Ascending aorta (tissue), 2 donors: ENCODE measurements at regions not wholly inside any gene's neighbourhood (a gene's known extent, or its start where the extent isn't known, plus 50 kb on each side); places are given as distances from the start of the nearest gene placed in this dataset.
A peak's percentile ranks its signal among the peaks of the same experiment; 100 is the strongest.

Experiments used
- DNase-seq, 2 donors: peaks; one replicate each; pipeline ENCODE4 v3.0.0-alpha.2; 2019; ENCODE audit warnings: low spot score in 2 of 2
- H3K27ac ChIP-seq, 2 donors: fragments of 200-600 bp; sonication (generic); one replicate each; pipeline ENCODE4 v1.5.1; 2016 to 2017; ENCODE audit warnings: mild to moderate bottlenecking in 1 of 2
- H3K27me3 ChIP-seq: fragments of 200-600 bp; sonication (generic); one replicate; pipeline ENCODE4 v1.5.1; 2017
- H3K36me3 ChIP-seq, 2 donors: fragments of 200-600 bp; sonication (generic); one replicate each; pipeline ENCODE4 v1.5.1; 2016
- H3K4me1 ChIP-seq, 2 donors: fragments of 200-600 bp; sonication (generic); one replicate each; pipeline ENCODE4 v1.5.1; 2016 to 2017; ENCODE audit warnings: mild to moderate bottlenecking in 1 of 2
- H3K4me3 ChIP-seq, 2 donors: fragments of 200-600 bp; sonication (generic); one replicate each; pipeline ENCODE4 v1.5.1; 2016 to 2017; ENCODE audit warnings: mild to moderate bottlenecking in 1 of 2
- H3K9me3 ChIP-seq, 2 donors: fragments of 200-600 bp; sonication (generic); one replicate each; pipeline ENCODE4 v1.5.1; 2016
- intact Hi-C: fragments of 100-400 bp; cut with DNase I; formaldehyde crosslinking; loops from one replicate; pipeline ENCODE4 v1.15.1; 2023
- TF ChIP-seq, protein P1 (sequence below), 3 experiments: fragments of 200-600 bp in 2 of 3; fragments of 450-650 bp in 1 of 3; sonication (generic) in 2 of 3; IDR thresholded peaks; one replicate each; pipeline ENCODE4 v1.5.1; 2016 to 2019; ENCODE audit warnings: antibody characterized with exemption in 3 of 3, mild to moderate bottlenecking in 1 of 3, moderate library complexity in 1 of 3

DNA sequence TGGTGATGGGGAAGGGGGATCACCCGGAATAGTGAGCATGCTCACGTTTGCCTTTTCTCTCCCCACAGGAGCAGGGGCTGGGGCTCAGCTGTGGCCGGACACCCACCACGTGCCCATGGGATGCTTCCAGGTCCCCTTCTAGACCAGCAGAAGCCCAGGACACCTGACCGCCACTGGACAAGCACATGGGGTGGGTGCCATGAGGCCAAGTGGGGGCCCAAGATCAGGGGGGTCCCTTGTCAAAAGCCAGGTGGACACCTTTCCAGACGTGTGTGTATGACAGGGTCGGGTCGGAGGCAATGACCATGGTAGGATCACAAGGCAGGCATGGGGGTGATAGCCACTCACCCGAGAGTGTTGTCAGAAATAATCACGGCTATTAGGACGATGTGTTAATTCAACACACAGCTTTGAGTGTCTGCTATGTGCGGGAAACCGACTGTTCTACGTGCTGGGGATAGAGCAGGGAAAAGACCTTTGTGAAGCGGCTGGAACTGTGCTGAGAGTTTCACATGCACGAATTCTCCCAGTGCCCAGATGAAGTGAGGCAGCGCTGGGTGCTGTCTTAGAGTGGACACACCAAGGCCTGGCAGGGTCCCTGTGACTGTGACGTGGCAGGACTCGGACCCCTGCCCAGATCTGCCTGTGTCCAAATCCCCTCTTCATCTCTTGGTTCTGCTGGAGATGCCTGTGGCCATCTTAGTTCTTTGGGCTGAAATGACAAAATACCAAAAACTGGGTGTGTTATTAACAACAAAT, 244.7 kb downstream of the NDUFA10 start:
- Histone ChIP-seq H3K27me3 (no peaks in the 10 kb centered on the region), H3K36me3 (no peaks in the 10 kb centered on the region), H3K4me3 (no peak overlapping the region), H3K27ac (no peak overlapping the region), H3K4me1 (no peaks in the 10 kb centered on the region), H3K9me3 (no peaks in the 10 kb centered on the region)
- intact Hi-C loops = no loop called here
- DNase-seq = peak in 1 of 2 donors; percentile 49
- TF ChIP-seq, protein P1, sequence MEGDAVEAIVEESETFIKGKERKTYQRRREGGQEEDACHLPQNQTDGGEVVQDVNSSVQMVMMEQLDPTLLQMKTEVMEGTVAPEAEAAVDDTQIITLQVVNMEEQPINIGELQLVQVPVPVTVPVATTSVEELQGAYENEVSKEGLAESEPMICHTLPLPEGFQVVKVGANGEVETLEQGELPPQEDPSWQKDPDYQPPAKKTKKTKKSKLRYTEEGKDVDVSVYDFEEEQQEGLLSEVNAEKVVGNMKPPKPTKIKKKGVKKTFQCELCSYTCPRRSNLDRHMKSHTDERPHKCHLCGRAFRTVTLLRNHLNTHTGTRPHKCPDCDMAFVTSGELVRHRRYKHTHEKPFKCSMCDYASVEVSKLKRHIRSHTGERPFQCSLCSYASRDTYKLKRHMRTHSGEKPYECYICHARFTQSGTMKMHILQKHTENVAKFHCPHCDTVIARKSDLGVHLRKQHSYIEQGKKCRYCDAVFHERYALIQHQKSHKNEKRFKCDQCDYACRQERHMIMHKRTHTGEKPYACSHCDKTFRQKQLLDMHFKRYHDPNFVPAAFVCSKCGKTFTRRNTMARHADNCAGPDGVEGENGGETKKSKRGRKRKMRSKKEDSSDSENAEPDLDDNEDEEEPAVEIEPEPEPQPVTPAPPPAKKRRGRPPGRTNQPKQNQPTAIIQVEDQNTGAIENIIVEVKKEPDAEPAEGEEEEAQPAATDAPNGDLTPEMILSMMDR (IDR thresholded peaks at IDR 0.05) = no peak

DNA sequence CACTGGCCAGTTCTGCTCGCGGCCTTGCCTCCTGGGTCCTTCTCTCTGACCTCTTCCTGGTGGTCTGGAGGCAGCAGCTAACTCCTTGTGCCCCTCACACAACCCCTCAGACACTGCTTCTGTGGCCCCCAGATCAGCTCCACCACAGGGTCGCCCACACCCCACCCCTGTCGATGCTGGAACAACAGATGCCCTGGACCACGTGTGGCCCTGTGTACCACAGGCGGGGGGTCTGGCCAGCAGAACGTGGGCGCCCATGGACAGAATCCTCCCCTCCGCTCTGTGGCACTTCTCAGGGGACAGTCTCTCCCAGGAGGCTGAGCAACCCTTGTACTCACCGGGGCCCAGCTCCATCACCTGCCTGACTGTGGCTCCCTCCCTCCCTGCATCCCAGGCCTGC, 245.6 kb downstream of the NDUFA10 start:
- TF ChIP-seq, protein P1 (IDR thresholded peaks at IDR 0.05) = no peak
- Histone ChIP-seq H3K4me1 (no peaks in the 10 kb centered on the region), H3K4me3 (no peak overlapping the region), H3K27ac (no peak overlapping the region), H3K9me3 (no peaks in the 10 kb centered on the region), H3K36me3 (no peaks in the 10 kb centered on the region), H3K27me3 (no peaks in the 10 kb centered on the region)
- no peak for DNase-seq
- intact Hi-C loops = no loop called here

DNA sequence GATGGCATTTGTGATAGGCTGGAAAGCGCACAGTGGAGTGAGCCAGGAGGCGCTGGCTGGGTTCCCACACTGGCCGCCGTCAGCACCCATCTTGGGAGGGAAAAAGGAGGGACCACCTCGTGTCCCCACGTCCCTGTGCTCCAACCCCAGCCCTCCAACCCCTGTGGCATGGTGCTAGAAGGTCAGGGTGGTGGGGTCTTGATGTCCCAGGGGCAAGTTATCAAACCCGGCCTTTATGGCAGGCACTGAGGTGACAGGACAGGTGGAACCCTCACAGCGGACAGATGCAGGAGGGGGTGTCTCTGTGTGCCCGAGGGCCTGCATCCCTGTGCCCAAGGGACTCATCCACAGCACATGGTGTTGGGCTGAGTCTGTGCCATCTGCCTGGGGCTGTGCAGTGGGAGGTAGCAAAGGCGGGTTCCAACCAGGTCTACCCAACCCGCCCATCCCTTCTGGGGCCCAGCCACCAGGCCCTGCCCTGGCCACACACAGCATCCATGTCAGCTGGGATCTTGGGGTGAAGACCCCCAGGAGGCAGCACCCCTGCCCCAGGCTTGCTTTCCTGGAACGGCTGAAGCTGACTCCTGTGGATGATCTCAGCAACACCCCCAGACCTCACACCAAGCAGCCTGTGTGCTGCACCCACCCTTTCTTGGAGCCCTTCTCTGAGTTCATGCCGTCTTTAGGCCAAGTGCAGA, 246.1 kb downstream of the NDUFA10 start:
- H3K27me3 ChIP-seq = no peaks in the 10 kb centered on the region
- no peaks in the 10 kb centered on the region for H3K36me3 ChIP-seq
- TF ChIP-seq, protein P1 (IDR thresholded peaks at IDR 0.05) = no peak
- H3K4me3 ChIP-seq = no peak overlapping the region
- no peaks in the 10 kb centered on the region for H3K4me1 ChIP-seq
- H3K9me3 ChIP-seq = no peaks in the 10 kb centered on the region
- H3K27ac ChIP-seq = no peak overlapping the region
- peak in 1 of 2 donors; percentile 46 for DNase-seq
- intact Hi-C loops = no loop called here

DNA sequence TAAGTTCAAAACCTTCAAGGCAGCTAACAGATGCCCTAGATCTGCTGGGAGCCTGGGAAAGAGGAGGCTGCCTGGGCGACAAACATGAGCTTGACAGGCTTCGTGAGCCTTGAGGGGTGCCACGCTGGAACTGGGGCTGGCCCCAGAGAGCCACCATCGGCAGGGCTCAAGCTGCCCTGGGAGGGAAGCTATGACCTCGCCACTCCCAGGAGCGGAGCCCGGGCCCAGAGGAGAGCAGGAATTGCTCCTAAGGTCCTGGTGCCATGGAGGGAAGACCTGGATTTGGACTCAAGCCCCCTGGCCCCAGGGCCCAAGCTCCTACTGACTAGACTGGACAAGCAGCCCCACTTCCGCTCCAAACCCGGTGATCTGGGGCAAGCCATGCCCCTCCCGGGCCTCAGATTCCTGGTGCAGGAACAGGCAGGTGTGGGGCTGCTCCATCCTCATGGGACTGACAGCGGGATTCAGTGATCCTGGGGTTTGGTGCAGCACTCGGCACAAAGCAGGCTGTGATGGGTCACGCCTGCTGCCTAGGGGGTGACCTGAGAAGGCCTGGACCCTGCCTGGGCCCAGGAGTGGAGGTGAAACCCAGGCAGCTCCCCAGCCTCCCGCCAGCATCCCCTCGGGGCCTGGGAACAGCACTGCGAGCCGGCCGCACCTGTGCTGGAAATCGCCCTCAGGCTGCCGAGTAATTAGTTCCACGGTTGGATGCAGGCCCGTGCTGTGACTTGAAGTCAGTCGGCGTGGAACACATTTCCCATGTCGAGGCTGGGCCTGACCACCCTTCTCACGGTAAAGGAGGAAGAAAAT, 246.9 kb downstream of the NDUFA10 start:
- Histone ChIP-seq H3K9me3 (no peaks in the 10 kb centered on the region), H3K4me1 (no peaks in the 10 kb centered on the region), H3K4me3 (no peak overlapping the region), H3K36me3 (no peaks in the 10 kb centered on the region), H3K27ac (no peak overlapping the region), H3K27me3 (no peaks in the 10 kb centered on the region)
- TF ChIP-seq, protein P1 (IDR thresholded peaks at IDR 0.05) = no peak
- intact Hi-C loops = no loop called here
- peak in 1 of 2 donors; percentile 58 for DNase-seq

DNA sequence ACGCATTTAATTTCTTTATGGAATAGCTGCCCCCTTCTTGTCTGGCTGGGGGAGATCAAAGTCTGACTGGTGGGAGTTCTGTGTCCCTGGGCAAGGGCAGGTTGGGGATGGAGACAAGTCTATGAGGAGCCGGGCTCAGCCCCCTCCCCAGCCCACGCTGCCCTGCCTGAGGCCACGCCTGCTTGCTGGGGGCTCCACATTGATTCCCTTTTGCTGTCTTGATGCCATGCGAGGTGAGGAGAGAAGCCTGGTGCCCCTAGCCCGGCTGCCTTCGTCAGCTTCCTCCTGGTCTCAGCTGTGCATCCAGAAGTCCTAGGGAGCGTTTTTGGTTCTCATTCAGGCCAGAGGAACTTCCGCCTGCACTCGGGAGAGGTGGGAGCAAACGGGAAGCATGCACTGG, 247.9 kb downstream of the NDUFA10 start:
- TF ChIP-seq, protein P1 (IDR thresholded peaks at IDR 0.05) = no peak
- no peaks in the 10 kb centered on the region for H3K27me3 ChIP-seq
- intact Hi-C loops = no loop called here
- no peak overlapping the region for H3K4me3 ChIP-seq
- no peaks in the 10 kb centered on the region for H3K9me3 ChIP-seq
- peak in 1 of 2 donors; percentile 48 for DNase-seq
- no peaks in the 10 kb centered on the region for H3K4me1 ChIP-seq
- no peak overlapping the region for H3K27ac ChIP-seq
- H3K36me3 ChIP-seq = no peaks in the 10 kb centered on the region
